GM19395 (cell line): ENCODE measurements at regions not wholly inside any gene's neighbourhood (a gene's known extent, or its start where the extent isn't known, plus 50 kb on each side); places are given as distances from the start of the nearest gene placed in this dataset.

Source experiments
- ATAC-seq: cut with Tn5 transposase; IDR thresholded peaks from one replicate; pipeline ENCODE4 v1.9.1; 2021; ENCODE audit warnings: mild to moderate bottlenecking, moderate library complexity; ENCODE audit not compliant: unreplicated experiment

DNA sequence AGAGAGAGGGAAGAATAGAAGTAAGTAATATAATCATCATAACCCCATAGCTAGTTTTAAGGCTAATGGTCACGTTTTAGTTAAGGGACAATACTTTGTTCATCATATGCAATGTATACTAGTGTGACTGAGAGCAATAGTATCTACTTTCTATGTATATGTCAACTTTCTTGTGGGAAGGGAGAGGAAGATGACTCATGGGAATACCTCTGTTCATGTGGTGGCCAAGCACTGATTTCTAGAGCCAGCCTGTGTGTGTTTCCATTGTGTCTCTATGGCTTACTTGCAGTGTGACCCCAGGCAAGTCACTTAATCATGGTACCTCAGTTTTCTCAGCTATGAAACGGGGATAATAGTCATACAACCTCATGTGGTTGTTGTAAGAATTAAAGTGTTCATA is 639.6 kb downstream of the CETN3 start:
- ATAC-seq, result no peak

- ATAC-seq, result no peak
These were observed 649.8 kb downstream of the CETN3 start for GRCh38 chr5:89759802-89760201.

DNA sequence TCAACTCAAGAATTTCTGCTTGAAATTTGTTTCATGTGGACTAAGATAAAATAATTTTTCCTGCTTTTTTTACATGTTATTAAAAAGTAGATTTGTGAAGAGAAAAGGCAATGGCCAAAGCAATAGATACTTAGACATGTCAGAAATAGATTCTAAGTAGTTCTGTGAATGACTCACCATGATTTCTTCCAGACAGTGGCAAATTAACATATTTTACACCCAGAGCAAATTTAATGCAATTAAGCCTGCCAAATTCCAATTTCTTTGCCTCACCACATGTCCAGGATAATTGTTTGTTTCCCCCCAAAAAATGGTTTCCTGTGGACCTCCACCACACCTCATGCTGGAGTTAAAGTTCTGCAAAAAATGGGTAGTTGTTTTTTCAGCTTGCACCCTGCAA is 651.4 kb downstream of the CETN3 start:
- no peak for ATAC-seq

GRCh38 chr5:89756955-89757354 is 652.6 kb downstream of the CETN3 start:
- ATAC-seq, result no peak

DNA sequence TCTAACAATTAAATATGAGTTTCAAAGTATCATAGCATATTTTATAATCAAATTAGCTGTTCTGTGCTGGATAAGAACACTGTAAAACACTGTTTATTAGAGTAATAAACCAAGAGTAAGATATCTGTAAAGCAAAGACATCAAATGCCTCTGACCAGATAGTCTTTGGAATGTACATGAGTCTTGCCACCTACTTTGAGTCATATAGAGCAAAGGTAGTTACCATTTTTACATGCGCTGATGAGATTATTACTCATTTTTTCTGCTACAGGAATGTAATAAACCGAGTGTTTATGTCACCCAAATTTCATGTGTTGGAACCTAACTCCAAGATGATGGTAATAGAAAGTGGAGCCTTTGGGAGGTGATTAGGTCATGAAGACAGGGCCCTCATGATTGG is 654.5 kb downstream of the CETN3 start:
- ATAC-seq, result no peak

DNA sequence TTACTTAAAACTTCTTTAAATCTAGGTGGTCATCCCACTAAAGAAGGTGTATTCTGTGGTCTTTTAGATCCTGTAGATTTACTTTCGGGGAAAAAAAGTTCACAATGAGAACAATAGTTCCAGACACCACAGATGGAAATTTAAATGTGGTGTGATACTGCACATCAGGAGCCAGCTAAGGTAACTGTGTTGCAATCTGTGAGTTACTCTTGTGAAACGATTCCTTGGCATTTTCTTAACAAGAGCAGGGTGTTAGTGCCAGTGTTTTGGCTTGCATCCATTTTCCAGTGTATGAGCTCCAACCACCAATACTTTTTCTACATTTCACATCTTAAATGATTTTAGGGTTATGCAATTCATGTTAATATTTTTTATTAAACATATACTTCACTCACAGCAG is 674.5 kb downstream of the CETN3 start:
- ATAC-seq, result no peak

DNA sequence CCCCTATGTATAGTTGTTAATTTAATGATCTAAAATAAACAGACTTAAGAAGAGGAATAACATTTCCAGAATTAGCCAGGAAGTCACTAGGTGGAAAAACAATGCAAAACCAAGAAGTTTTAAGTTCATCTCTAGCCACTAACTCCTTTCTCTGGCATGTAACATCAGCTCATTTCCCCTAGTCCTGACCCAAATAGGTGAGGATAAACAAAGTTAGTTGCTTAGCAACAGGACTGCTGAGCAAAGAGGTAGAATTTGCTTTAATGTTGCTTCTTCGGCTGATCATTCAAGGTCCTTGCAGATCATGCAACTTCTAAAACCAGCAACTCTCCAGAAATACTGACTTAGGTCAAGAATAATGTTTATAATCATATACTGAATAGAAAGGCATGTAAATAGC is 675.8 kb downstream of the CETN3 start:
- no peak for ATAC-seq

- ATAC-seq, result no peak
These were observed 679.8 kb downstream of the CETN3 start for GRCh38 chr5:89729623-89730301.

GRCh38 chr5:89728750-89729149 is 680.8 kb downstream of the CETN3 start:
- ATAC-seq, result no peak

DNA sequence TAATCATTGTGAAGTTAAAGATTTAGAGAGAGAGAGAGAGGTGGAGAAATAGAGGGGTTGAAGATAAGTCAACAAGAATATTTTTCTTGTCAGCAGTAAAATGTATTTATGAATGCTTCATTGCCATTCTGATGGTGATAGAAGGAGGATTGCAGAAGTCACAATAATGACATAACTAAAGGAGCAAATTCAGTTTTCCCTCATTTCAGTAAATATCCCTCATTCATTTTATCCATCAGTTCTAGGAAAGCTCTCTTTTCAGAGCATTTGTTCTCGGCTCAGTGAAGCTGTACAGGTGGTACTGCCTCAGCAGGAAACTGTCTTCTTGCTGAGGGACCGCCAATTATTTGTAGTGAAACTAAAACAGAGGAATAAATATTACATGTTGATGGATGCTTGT is 681.4 kb downstream of the CETN3 start:
- ATAC-seq, result no peak

GRCh38 chr5:89724379-89725095 is 685.0 kb downstream of the CETN3 start:
- no peak for ATAC-seq

GRCh38 chr5:89723907-89724306 is 685.6 kb downstream of the CETN3 start:
- ATAC-seq, result no peak

- no peak for ATAC-seq
These were observed 687.0 kb downstream of the CETN3 start for GRCh38 chr5:89722538-89722937.

GRCh38 chr5:89721931-89722330 is 687.6 kb downstream of the CETN3 start:
- ATAC-seq, result no peak

- no peak for ATAC-seq
These were observed 688.2 kb downstream of the CETN3 start for GRCh38 chr5:89721353-89721752.

- no peak for ATAC-seq
These were observed 697.3 kb downstream of the CETN3 start for GRCh38 chr5:89712134-89712700.

GRCh38 chr5:89711526-89711925 is 698.0 kb downstream of the CETN3 start:
- ATAC-seq, result no peak

DNA sequence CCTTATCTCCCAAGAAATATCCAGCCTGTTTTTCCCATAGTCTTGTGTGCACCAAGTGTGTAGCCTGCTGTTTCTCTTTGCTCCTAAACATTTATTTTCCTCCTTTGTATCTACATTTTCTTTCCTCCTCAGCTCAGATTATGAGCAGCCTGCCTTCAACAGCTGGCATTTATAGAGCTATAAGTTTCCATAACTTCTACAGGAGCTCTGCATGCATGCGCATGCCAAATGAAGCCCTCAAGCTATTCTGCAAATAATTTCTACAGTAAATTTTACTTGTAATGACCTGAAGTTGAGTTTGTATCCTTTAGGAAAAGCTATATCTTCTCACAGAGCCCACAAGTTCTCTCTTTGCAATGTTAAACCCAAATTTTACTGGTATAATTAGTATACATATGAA is 699.5 kb downstream of the CETN3 start:
- no peak for ATAC-seq

GRCh38 chr5:89707891-89708290 is 701.7 kb downstream of the CETN3 start:
- ATAC-seq, result no peak

DNA sequence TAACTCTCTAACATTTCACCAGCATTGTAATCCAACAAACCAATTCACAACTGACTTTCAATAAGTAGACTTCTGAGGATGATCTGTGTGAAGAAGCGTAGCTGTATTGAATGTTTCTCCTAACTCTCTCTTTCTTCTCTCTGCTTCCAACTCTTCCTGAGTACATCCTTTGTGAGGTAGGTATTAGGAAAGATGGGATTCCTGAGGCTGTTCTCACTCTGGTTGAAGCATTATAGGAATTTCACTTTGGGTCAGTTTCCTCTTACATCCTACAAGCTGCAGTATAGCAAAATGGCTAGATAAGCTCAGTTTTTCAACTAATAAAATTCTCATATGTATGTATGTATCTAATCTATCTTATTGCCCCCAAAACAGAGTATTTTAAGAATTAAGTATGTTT is 702.8 kb downstream of the CETN3 start:
- ATAC-seq, result no peak

GRCh38 chr5:89703817-89704216 is 705.7 kb downstream of the CETN3 start:
- no peak for ATAC-seq

DNA sequence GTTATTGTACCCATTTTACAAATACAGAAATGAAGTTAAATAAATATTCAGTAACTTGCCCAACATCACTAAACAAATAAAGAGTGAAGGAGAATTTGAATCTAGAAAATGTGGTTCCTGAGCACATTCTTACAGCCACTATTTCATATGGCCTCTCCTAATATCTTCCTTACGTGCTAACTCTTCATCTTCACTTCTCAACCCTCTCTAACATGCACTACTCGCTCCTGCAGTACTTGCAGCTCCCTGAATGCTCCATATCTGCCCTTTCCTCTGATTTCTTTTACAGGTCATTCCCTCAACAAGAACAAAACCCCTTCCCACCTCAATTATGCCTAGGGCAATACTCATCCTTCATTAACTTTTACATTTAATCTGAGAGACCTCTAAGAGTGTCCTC is 711.5 kb downstream of the CETN3 start:
- ATAC-seq, result no peak
